GM21529 (cell line): ENCODE measurements at regions not wholly inside any gene's neighbourhood (a gene's known extent, or its start where the extent isn't known, plus 50 kb on each side); places are given as distances from the start of the nearest gene placed in this dataset.

ENCODE experiments used
- ATAC-seq: cut with Tn5 transposase; IDR thresholded peaks from one replicate; pipeline ENCODE4 v1.9.1; 2021; ENCODE audit not compliant: unreplicated experiment

DNA sequence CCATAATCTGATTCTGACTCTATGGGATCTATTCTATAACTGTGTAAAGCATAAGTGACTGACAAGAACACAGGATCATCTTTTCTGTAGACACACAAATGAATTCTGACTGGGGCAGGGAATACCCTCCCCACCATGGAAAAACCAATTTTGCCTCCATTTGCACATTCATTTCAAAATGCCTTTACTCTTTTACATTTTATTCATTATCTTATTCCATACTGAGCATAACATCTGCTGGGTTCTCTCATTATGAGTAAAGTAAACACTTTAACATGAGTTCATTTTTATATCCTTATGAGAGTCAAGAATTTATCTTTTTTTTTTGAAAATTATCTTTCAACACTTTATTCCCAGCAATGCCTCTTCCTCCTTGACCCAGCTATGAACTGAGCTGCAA, 163.5 kb downstream of the RNF152 start:
- ATAC-seq = no peak

DNA sequence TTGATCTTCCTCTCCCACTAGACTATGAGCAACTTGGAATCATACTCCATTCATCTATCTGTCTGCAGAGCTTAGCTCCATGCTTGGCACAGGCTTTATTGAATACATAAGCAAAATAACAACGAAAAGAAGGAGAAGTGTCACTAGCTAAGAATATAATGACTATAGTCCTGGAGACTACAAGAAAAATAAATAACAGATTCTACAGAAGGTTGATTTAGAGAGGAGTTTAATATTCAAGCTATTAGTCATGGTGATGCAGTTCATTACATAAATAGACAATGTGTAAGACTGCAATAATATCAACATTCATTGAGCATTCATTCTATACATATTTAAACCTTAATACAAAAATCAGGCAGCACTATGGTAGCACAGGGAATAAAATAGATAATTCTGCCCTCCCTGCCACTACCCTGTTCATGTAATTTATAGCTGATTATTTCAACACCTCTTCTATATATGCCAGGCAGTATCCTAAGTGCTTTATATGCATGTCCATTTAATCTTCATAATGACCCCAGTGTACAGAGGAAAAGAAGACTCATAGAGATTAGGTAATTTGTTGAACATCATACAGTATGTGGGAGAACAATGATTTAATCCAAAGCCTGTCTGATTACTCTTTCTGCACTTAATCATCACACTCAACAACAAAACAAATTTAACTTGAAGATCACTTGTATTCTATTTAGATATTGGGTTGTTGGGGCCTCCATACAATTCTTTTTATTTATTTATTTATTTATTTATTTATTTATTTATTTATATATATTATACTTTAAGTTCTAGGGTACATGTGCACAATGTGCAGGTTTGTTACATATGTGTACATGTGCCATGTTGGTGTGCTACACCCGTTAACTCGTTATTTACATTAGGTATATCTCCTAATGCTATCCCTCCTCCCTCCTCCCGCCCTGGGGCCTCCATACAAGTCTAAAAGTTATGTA, 165.3 kb downstream of the RNF152 start:
- ATAC-seq = no peak

DNA sequence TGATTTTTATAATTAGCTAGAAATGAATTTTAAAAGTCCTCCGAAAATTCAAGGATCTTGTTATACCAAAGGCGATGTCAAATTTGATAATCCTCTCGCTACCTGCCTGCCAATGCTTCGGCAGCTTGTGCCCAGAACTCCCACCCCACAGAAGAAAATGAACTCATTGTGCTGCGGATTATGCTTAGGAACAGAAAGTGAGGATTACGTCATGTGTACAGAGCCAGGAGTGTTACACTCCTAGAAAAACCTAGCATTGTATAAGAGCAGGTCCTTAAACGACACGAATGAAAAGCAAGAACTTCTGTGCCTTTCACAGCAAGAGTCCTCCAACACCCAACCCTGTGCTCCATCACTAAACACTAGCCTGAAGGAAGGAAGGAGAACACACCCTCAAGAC, 168.3 kb downstream of the RNF152 start:
- ATAC-seq = no peak

- no peak for ATAC-seq
Measured at GRCh38 chr18:61722247-61722646, 170.6 kb downstream of the RNF152 start.

DNA sequence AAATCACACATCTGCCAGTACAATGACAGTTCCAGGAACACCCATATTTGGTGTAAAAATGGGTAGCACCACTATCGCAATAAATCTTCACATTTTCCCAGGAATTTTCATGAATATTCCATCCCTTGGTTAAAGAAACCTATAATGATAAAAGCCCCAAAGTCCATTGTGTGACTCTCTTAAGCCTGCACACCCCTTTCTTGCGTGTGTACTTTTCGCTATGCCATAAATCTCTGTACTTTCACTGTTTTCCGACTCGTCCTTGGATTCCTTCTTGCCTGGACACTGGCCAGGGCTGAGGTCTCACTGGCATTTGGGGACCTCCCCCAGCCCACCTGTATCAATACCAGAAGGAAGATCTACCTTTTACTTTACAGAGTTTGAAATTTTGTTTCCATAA, 172.3 kb downstream of the RNF152 start:
- ATAC-seq = no peak

GRCh38 chr18:61719671-61720070, 173.1 kb downstream of the RNF152 start:
- no peak for ATAC-seq

DNA sequence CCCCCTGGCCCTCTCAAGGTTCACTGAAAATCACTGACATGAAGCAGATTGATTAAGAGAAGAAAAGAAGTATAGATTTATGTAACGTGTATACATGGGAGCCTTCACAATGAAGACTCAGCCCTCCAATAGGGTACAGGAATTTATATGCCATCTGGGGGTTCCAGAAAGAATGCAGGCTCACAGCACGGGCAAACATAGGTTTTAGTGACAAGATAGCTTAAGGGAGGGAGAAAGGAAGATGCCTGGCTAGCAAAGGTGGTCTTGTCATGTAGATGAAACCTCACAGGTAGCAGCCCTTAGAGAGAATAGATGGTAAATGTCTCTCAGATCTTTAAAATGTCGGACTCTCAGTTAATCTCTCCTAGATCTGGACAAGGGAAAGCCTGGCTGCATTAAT, 173.9 kb downstream of the RNF152 start:
- ATAC-seq = no peak

GRCh38 chr18:61714421-61714820, 178.4 kb downstream of the RNF152 start:
- no peak for ATAC-seq

- ATAC-seq = no peak
Measured at GRCh38 chr18:61713502-61713901, 179.3 kb downstream of the RNF152 start.

DNA sequence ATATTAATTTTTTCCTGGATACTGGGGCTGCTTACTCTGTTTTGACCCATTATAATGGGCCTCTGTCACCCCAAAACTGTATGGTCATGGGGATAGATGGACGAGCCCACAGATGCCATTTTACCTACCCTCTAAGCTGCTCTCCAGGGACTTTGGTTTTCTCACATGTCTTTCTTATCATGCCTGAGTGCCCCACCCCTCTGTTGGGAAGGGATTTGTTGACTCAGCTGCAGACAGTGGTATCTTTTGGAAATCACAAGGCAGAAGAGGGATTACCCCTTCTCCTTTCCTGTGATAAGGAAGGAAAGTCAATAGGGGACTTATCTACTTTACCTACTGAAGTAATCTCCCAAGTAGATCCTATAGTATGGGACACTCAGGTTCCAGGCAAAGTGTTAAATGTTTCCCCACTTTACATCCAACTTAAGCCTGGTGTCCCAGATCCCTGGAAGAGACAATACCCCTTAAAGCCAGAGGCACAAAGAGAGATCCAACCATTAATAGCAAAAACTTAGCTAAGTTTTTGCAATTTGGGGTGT, 182.7 kb downstream of the RNF152 start:
- ATAC-seq = no peak

DNA sequence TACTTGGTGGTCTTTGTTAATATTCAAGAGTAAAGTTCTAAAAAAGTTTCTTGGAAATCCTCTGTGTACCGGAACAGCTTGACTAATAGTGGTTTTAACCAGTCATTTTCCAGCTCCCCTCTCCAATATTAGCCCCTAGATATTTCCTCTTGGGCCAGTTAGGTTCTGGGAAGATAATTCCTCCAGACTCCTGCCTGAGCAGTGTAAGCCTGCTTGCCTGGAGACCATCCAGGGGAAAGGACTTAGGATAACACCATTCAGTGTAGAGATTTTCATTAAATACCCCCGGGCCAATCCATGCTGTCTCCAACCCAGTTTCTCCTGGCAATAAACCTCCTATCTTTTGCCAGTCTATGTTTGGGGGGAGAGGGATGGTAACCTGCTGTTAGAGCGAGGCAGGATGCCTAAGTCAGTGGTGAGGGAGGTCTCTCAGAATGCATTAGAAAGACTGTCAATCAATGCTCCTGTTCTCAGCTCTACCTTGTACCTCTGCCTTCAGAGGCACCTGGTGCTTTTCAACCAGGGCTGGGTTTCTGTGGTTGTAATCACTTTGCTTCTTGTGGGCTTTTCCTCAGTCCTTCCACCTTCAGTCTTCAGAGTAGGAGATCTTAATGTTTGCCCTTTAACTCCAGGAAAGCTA, 186.4 kb downstream of the RNF152 start:
- no peak for ATAC-seq

DNA sequence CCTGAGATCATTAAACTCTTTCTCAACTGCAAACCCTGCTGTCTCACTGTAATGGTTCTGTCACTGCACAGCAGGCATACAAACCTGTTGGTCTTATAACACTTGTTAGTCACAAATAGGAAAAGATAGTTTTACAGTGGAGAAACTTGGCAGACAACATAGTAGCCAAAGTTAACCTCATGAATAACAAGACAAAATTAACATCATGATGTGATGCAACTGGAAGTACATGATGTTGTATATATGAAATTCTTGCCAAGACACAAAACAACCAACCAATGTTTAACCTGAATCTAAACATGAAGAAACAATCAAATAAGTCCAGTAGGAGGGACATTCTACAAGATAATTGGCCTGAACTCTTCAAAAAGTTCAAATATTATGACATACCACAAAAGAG, 189.3 kb downstream of the RNF152 start:
- ATAC-seq = no peak

DNA sequence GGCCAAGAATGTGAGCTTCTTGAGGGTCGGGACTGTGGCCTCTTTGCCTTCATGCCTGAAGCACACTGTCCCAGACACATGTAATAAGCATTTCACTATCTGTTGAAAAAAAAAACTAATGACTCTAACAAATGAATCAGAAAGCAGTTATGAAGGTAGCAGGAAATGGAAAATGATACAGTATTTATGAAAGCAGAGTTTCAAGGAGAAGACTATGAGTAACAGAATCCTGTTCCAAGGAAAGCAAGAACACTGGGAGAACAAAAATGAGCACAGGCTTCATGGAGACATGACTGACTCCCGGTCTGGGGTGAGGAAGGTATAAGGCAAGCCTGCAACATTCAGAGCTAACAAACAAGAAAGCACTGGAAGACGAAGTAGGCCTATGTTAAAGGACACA, 190.8 kb downstream of the RNF152 start:
- ATAC-seq = no peak

- ATAC-seq = no peak
Measured at GRCh38 chr18:61699397-61700110, 193.3 kb downstream of the RNF152 start.

- ATAC-seq = no peak
Measured at GRCh38 chr18:61697306-61697909, 195.4 kb downstream of the RNF152 start.

- no peak for ATAC-seq
Measured at GRCh38 chr18:61694236-61694635, 198.6 kb downstream of the RNF152 start.

DNA sequence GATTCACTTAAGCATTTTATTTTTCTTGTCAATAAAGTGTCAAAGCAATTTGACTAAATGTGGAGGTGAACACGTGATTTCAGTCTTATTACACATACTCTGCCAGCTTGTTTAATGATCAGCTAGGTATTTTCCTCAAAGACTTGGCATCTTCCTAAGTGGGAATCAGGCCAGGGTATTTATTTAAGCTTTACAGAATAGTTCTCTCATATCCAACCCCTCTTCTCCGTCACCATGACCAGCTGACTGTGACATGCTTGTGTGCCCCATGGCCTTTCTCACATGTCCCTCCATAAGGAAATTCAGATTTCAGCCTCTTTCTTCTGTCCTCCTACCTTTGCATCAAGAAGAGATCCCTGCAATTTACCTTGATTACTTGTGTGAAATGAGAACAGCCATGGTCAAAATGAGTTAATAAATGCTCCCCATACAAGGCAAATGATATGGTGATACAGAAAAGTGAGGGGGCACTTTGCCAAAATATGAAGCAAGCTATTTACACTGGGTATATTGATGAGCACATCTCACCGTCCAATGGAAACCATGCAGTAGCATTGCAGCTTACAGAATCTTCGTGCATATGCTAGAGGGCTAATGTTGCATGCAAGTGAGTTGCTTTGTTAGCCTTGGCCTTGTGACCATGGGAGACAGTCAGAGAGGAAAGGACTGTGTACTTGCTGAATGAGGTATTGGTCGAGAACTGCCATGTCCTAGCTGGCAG, 202.2 kb downstream of the RNF152 start:
- no peak for ATAC-seq

- no peak for ATAC-seq
Measured at GRCh38 chr18:61687317-61687716, 205.5 kb downstream of the RNF152 start.

DNA sequence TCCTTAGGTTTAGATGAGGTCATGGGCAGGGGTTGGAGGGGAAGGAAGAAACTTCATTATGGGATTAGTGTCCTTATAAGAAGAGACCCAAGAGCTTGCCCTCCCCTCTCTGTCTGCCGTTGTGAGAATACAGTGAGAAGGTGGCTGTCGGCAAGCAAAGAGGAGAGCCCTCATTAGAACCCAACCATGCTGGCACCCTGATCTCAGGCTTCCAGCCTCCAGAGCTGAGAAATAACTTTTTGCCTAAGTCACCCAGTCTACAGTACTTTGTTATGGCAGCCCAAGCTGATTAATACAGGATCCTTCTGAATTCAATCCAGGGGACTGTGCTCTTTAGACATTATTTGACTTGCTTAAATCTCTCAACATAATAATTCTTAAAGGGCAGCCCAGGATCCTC, 209.0 kb downstream of the RNF152 start:
- ATAC-seq = no peak

- ATAC-seq = no peak
Measured at GRCh38 chr18:61681065-61681464, 211.7 kb downstream of the RNF152 start.
